ENCODE measurements at regions not wholly inside any gene's neighbourhood (a gene's known extent, or its start where the extent isn't known, plus 50 kb on each side); places are given as distances from the start of the nearest gene placed in this dataset.

DNA sequence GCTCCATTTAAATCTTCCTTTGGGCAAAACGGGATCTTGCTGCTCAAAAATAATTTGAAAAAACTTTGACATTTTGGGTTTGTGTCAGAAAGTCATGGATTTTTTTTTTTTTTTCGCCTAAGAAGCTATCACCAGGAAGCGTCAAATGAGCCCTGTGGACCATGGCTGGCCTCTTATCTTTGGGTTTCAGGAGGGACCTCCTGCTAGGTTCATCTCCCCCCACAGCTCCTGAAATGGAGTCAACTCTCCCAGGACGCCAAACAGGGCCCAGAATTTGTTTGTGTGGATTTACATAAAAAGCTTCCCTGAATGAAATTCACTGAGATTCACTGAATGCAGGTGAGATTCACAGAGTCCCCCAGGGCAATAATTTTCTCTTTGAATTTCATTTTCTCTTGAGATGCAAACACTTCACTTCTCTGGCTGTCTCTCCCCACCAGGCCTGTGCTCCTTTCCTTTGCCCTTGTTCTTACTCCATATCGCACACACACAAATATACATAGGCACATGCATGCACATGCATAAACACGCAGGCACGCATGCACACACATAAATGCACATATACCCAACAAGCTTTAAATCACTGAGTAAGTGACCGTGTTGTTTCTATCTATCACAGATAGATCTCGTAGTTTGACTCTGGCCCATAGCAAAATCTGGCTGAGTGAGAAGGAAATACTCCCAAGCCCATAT lies 55.3 kb upstream of the GALNT10 start:
- no peak overlapping the region for H3K27ac ChIP-seq
- H3K4me3 ChIP-seq (ENCODE audit: low read depth, low read length), result no peak overlapping the region
- H3K9me3 ChIP-seq (ENCODE audit: severe bottlenecking), result no peaks in the 10 kb centered on the region
- no peaks in the 10 kb centered on the region for H3K36me3 ChIP-seq
- no peak for DNase-seq
- no peaks in the 10 kb centered on the region for H3K27me3 ChIP-seq (ENCODE audit: insufficient read depth, low read depth, severe bottlenecking)
- TF ChIP-seq, protein P1, sequence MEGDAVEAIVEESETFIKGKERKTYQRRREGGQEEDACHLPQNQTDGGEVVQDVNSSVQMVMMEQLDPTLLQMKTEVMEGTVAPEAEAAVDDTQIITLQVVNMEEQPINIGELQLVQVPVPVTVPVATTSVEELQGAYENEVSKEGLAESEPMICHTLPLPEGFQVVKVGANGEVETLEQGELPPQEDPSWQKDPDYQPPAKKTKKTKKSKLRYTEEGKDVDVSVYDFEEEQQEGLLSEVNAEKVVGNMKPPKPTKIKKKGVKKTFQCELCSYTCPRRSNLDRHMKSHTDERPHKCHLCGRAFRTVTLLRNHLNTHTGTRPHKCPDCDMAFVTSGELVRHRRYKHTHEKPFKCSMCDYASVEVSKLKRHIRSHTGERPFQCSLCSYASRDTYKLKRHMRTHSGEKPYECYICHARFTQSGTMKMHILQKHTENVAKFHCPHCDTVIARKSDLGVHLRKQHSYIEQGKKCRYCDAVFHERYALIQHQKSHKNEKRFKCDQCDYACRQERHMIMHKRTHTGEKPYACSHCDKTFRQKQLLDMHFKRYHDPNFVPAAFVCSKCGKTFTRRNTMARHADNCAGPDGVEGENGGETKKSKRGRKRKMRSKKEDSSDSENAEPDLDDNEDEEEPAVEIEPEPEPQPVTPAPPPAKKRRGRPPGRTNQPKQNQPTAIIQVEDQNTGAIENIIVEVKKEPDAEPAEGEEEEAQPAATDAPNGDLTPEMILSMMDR (IDR thresholded peaks at IDR 0.05; ENCODE audit: low read depth, low read length), result no peak

DNA sequence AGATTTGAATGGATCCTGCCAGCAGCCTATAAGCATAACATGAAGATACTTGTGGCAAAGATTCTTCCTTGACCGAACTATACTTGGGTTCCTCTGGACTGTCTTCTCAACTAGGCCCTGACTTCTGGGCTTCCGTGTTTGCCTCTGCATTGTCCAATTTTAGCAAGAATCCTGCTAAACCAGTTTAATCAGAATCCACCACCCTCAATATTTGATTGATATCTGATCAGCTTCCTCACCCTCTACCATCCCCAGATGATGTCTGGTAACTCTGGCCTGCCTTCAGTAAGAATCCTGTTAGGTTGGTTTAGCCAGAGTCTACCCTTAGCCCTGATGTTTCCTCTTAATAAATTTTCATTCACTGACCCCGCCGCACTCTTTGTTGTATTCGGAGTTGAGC lies 54.4 kb upstream of the GALNT10 start:
- Histone ChIP-seq H3K27ac (no peak overlapping the region), H3K36me3 (no peaks in the 10 kb centered on the region), H3K27me3 (ENCODE audit: insufficient read depth, low read depth, severe bottlenecking) (peaks cover 3% of the 10 kb centered on the region), H3K4me3 (ENCODE audit: low read depth, low read length) (no peak overlapping the region), H3K9me3 (ENCODE audit: severe bottlenecking) (no peaks in the 10 kb centered on the region)
- DNase-seq, result no peak
- TF ChIP-seq, protein P1 (IDR thresholded peaks at IDR 0.05; ENCODE audit: low read depth, low read length), result no peak

DNA sequence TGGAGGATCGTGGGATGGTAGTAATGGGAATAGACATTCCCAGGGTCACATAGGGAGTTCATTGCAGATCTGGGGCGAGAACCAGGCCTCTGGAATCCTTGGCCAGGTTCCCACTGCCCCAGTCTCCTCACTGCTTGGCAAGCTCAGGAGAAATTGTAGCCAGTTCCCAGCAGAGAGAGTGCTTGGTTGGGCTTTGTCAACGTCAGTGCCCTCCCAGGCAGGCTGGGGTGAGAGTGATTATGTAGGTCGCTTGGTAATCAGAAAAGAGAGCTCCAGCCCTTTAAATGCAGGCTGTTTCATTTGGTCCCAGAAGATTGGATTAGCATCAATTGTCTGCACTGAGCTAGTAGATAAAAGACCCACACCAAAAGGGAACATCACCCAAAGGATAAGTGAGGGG lies 51.8 kb upstream of the GALNT10 start:
- Histone ChIP-seq H3K27ac (no peak overlapping the region), H3K9me3 (ENCODE audit: severe bottlenecking) (no peaks in the 10 kb centered on the region), H3K4me3 (ENCODE audit: low read depth, low read length) (no peak overlapping the region), H3K36me3 (no peaks in the 10 kb centered on the region), H3K27me3 (ENCODE audit: insufficient read depth, low read depth, severe bottlenecking) (peaks cover 6% of the 10 kb centered on the region)
- no peak for DNase-seq
- TF ChIP-seq, protein P1 (IDR thresholded peaks at IDR 0.05; ENCODE audit: low read depth, low read length), result no peak

DNA sequence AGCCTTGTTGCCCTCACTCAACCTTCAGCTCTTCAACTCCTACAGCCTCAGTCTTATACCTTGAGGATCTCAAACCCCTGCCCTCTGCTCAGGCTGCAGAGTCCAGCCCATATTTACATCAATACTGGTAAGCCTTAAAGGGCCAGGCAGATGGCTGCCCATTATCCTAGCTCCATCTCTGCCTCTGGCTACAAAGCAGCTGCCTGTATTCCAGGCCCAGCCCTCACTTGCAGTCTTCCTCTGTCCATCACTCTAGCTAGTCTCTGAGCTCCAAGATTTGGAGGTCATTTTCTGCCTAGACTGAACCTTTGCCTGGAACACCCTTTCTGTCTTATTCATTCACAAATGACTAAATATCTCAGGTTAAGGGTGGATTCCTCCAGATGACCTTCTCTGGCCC lies 50.2 kb upstream of the GALNT10 start:
- Histone ChIP-seq H3K9me3 (ENCODE audit: severe bottlenecking) (no peaks in the 10 kb centered on the region), H3K4me3 (ENCODE audit: low read depth, low read length) (no peak overlapping the region), H3K27me3 (ENCODE audit: insufficient read depth, low read depth, severe bottlenecking) (peaks cover 6% of the 10 kb centered on the region), H3K27ac (no peak overlapping the region), H3K36me3 (no peaks in the 10 kb centered on the region)
- TF ChIP-seq, protein P1 (IDR thresholded peaks at IDR 0.05; ENCODE audit: low read depth, low read length), result no peak
- DNase-seq, result no peak

Data from WERI-Rb-1 (cell line).